ENCODE measurements at regions not wholly inside any gene's neighbourhood (a gene's known extent, or its start where the extent isn't known, plus 50 kb on each side); places are given as distances from the start of the nearest gene placed in this dataset.
"Not testable (repeated sequence)": the region's sequence is repeated elsewhere in the genome, so short reads cannot be mapped to it uniquely, and the experiment has no call there.

DNA sequence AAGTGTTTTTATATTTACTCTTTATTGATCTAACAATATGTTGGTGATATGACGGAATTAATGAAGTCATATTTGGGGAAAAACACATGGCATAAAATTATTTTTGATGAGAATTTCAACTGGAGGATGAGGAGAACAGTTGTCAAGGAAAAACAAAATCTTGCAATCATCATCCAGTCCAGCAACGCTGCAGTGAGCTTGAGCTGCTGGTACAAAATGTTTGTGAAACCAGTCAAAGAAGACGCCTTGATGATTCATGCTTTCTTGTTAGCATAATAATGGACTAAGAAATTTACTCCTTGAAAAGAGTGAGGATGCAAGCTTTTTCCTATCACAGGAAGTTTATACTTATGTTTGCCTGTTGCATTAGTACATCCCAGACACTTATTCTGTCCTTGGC, 64.1 kb upstream of the RUBCNL start:
- H3K27ac ChIP-seq; H3K4me1 ChIP-seq; H3K27me3 ChIP-seq (ENCODE audit: control insufficient read depth, insufficient read depth, low read length); H3K4me3 ChIP-seq (ENCODE audit: low read depth, low read length); H3K4me2 ChIP-seq (ENCODE audit: low read length); H3K9ac ChIP-seq; H3K9me3 ChIP-seq (ENCODE audit: control insufficient read depth, low read length); H2AFZ ChIP-seq; H3K79me2 ChIP-seq; H3K36me3 ChIP-seq (ENCODE audit: control insufficient read depth, insufficient read depth, low read length): not testable (repeated sequence)

DNA sequence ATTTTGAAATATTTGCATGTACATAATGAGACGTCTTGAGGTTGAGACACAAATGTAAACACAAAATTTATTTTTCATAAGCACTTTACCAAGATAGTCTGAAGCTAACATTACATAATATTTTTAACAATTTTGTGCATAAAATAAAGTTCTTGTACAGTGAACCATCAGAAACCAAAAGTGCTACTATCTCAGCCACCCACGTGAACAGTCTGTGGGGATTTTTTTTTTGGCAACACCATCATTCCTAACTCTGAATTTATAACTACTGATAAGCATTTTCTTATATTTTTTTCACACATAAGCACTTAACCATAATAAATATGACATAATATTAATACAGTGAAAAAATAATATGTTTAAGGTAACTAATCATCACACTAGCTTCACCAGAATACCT, 62.9 kb upstream of the RUBCNL start:
- not testable (repeated sequence) for H3K79me2 ChIP-seq; H3K4me2 ChIP-seq (ENCODE audit: low read length); H3K36me3 ChIP-seq (ENCODE audit: control insufficient read depth, insufficient read depth, low read length); H3K4me1 ChIP-seq; H3K4me3 ChIP-seq (ENCODE audit: low read depth, low read length); H3K9me3 ChIP-seq (ENCODE audit: control insufficient read depth, low read length); H3K27me3 ChIP-seq (ENCODE audit: control insufficient read depth, insufficient read depth, low read length); H3K9ac ChIP-seq; H2AFZ ChIP-seq; H3K27ac ChIP-seq

DNA sequence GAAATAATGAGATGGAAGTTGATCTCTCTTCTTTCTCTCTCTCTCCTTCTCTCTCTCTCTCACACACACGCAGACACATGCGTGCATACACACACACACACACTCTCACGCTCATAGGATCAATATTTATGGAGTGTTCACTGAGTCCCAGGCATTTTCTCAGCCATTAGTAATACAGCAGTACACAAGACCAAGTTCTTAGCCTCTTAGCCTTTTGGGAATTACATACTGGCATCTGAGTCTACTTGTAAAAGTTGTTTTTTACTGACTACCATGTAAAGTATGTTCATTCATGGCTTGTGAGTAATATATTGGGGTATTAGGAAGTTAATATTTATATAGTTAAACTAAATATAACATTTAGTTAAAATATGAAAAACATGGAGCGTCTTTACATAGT, 61.1 kb upstream of the RUBCNL start:
- not testable (repeated sequence) for H3K27me3 ChIP-seq (ENCODE audit: control insufficient read depth, insufficient read depth, low read length); H3K9ac ChIP-seq; H3K4me2 ChIP-seq (ENCODE audit: low read length); H3K79me2 ChIP-seq; H3K36me3 ChIP-seq (ENCODE audit: control insufficient read depth, insufficient read depth, low read length); H3K4me1 ChIP-seq; H3K4me3 ChIP-seq (ENCODE audit: low read depth, low read length); H3K9me3 ChIP-seq (ENCODE audit: control insufficient read depth, low read length); H3K27ac ChIP-seq; H2AFZ ChIP-seq

DNA sequence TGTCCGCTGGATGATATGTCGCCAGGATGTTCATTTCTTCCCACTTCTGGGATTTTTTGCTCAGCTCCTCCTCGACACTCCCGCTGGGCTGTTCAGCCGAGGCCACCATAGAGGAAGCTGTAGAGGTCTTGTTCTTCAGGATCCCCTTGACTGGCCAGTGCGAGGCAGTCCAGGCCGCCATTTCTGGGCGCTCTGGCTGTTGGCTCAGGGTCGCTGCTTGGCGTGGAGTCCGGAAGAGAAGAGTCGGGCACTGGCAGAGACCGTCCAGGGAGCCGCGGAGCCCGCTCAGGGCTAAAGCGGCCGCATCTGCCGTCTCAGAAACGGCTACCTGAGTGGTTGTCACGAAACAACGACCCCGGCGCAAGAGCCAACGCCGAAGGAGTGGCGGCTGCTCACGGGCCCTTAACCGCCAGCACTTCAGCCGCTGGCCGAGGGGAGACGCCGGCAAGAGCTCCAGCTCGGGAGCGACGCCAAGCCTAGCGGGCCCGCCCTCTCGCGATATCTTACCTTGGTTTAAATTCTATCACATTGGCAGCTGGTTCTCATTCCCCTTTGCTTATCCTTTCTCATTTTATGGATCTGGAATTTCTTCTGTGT, 50.9 kb upstream of the RUBCNL start:
- not testable (repeated sequence) for H3K27me3 ChIP-seq (ENCODE audit: control insufficient read depth, insufficient read depth, low read length); H3K4me1 ChIP-seq; H3K4me2 ChIP-seq (ENCODE audit: low read length); H3K36me3 ChIP-seq (ENCODE audit: control insufficient read depth, insufficient read depth, low read length); H3K9me3 ChIP-seq (ENCODE audit: control insufficient read depth, low read length); H3K4me3 ChIP-seq (ENCODE audit: low read depth, low read length); H3K9ac ChIP-seq; H3K79me2 ChIP-seq; H3K27ac ChIP-seq; H2AFZ ChIP-seq
